ENCODE measurements at regions not wholly inside any gene's neighbourhood (a gene's known extent, or its start where the extent isn't known, plus 50 kb on each side); places are given as distances from the start of the nearest gene placed in this dataset.

DNA sequence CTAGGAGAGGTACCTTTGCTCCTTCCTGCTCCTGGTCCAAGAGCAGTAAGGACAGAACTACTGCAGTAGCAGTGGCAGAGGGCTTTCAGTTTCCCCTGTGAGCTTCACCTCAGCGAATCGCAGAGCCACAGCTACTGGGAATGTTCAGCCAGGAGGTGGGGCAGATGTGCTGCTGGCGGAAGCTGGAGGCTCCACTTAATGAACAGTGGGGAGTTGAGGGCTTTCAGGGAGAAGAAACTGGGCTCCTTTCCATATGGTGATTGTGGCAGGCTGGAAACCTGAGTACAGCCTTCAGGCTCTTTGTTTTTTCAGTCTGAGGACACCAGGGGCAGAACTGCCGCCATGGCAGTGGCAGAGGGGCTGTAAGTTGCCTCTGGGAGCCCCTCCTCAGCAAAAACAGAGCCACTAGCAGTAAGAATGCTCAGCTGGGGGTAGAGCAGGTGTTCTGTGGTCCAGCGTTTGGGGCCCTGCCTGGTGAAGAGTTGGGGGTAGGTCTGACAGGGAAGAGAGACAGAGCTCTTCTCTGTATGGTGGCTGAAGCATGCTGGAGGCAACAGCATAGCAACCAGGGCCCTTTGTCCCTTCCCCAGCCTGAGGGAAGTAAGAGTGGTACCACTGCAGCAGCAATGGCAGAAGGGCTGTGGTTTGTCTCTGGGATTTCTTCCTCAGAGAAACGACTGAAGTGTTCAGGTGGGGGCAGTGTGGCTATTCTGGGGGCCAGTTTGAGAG, 106.0 kb upstream of the GRXCR1 start:
- Histone ChIP-seq H3K9me3 (ENCODE audit: insufficient read depth, low read length) (no peaks in the 10 kb centered on the region), H3K27ac (ENCODE audit: low read depth, low read length) (no peak overlapping the region), H3K27me3 (ENCODE audit: low read length) (no peaks in the 10 kb centered on the region), H3K79me2 (ENCODE audit: insufficient read depth, low read length) (no peaks in the 10 kb centered on the region), H3K9ac (ENCODE audit: low read length) (no peak overlapping the region), H3K9me2 (replicated peaks; ENCODE audit: insufficient read depth, low read length) (0 out of 2 replicates have a peak, but pooled peaks cover 3% of the 10 kb centered on the region), H3K36me3 (ENCODE audit: low read length) (no peaks in the 10 kb centered on the region), H2AFZ (ENCODE audit: low read depth, low read length, severe bottlenecking) (no peak overlapping the region), H3F3A (ENCODE audit: insufficient read depth) (no peaks in the 10 kb centered on the region), H4K20me1 (ENCODE audit: low read depth, low read length) (no peaks in the 10 kb centered on the region), H3K4me2 (ENCODE audit: low read depth, low read length, poor library complexity, severe bottlenecking) (no peak overlapping the region), H3K4me3 (ENCODE audit: insufficient read depth, low read length, poor library complexity, severe bottlenecking) (no peak overlapping the region)
- TF ChIP-seq CTCF (IDR thresholded peaks at IDR 0.05; ENCODE audit: insufficient read depth, low read length, poor library complexity, severe bottlenecking) (no peak), EZH2phosphoT487 (conservative IDR thresholded peaks at IDR 0.05; ENCODE audit: low read length) (no peak)

DNA sequence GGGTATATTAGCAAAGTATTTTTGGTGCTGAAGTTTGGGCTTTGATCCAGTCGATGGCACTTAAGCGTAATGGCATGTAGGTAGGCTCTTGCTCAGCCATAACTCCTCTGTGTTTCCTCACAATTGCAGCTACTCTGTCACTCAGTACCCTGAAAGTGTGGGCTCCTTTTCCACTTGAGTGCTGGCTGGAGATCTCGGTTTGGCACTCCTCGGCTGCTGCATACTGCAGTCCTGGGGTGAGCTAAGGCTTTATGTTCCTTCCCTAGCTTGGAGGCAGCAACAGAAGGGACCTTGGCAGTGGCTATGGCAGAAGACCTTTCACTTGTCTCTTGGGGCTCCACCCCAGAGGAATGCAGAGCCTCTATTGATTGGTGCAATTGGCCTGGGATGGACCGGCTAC, 106.7 kb upstream of the GRXCR1 start:
- no peak overlapping the region for H3K9ac ChIP-seq (ENCODE audit: low read length)
- no peaks in the 10 kb centered on the region for H4K20me1 ChIP-seq (ENCODE audit: low read depth, low read length)
- no peaks in the 10 kb centered on the region for H3K79me2 ChIP-seq (ENCODE audit: insufficient read depth, low read length)
- no peak overlapping the region for H2AFZ ChIP-seq (ENCODE audit: low read depth, low read length, severe bottlenecking)
- no peaks in the 10 kb centered on the region for H3K27me3 ChIP-seq (ENCODE audit: low read length)
- no peaks in the 10 kb centered on the region for H3K36me3 ChIP-seq (ENCODE audit: low read length)
- H3F3A ChIP-seq (ENCODE audit: insufficient read depth) = no peaks in the 10 kb centered on the region
- no peak overlapping the region for H3K4me2 ChIP-seq (ENCODE audit: low read depth, low read length, poor library complexity, severe bottlenecking)
- no peak overlapping the region for H3K27ac ChIP-seq (ENCODE audit: low read depth, low read length)
- TF ChIP-seq EZH2phosphoT487 (conservative IDR thresholded peaks at IDR 0.05; ENCODE audit: low read length) (no peak), CTCF (IDR thresholded peaks at IDR 0.05; ENCODE audit: insufficient read depth, low read length, poor library complexity, severe bottlenecking) (no peak)
- 0 out of 2 replicates have a peak, but pooled peaks cover 3% of the 10 kb centered on the region for H3K9me2 ChIP-seq (replicated peaks; ENCODE audit: insufficient read depth, low read length)
- no peak overlapping the region for H3K4me3 ChIP-seq (ENCODE audit: insufficient read depth, low read length, poor library complexity, severe bottlenecking)
- H3K9me3 ChIP-seq (ENCODE audit: insufficient read depth, low read length) = no peaks in the 10 kb centered on the region

DNA sequence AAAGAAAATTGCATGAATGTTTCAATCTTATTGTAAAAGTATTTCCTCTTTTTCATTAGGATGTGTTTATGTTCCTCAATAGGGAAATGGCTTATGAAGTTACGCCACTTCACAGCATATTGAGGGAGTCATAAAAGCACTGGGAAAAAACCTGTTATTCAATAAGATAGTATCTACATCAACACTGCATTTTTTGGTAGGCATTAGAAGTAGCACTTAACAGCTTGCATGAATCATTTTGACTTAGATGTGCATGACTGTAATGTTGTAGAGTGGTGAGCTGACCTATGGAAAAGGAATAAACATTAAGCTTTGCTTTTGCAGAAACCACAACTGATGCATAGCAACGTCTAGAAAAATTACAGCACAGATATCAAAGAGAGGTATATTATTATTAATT, 111.2 kb upstream of the GRXCR1 start:
- Histone ChIP-seq H3K79me2 (ENCODE audit: insufficient read depth, low read length) (no peaks in the 10 kb centered on the region), H3K9ac (ENCODE audit: low read length) (no peak overlapping the region), H3K36me3 (ENCODE audit: low read length) (no peaks in the 10 kb centered on the region), H3F3A (ENCODE audit: insufficient read depth) (no peaks in the 10 kb centered on the region), H3K27me3 (ENCODE audit: low read length) (no peaks in the 10 kb centered on the region), H3K9me2 (replicated peaks; ENCODE audit: insufficient read depth, low read length) (0 out of 2 replicates have a peak, but pooled peaks cover 3% of the 10 kb centered on the region), H2AFZ (ENCODE audit: low read depth, low read length, severe bottlenecking) (no peak overlapping the region), H3K9me3 (ENCODE audit: insufficient read depth, low read length) (no peaks in the 10 kb centered on the region), H3K4me2 (ENCODE audit: low read depth, low read length, poor library complexity, severe bottlenecking) (no peak overlapping the region), H3K27ac (ENCODE audit: low read depth, low read length) (no peak overlapping the region), H4K20me1 (ENCODE audit: low read depth, low read length) (no peaks in the 10 kb centered on the region), H3K4me3 (ENCODE audit: insufficient read depth, low read length, poor library complexity, severe bottlenecking) (no peak overlapping the region)
- no peak for TF ChIP-seq CTCF (IDR thresholded peaks at IDR 0.05; ENCODE audit: insufficient read depth, low read length, poor library complexity, severe bottlenecking)
- TF ChIP-seq EZH2phosphoT487 (conservative IDR thresholded peaks at IDR 0.05; ENCODE audit: low read length) = no peak
